ENCODE measurements at regions not wholly inside any gene's neighbourhood (a gene's known extent, or its start where the extent isn't known, plus 50 kb on each side); places are given as distances from the start of the nearest gene placed in this dataset.
"Not testable (repeated sequence)": the region's sequence is repeated elsewhere in the genome, so short reads cannot be mapped to it uniquely, and the experiment has no call there.

DNA sequence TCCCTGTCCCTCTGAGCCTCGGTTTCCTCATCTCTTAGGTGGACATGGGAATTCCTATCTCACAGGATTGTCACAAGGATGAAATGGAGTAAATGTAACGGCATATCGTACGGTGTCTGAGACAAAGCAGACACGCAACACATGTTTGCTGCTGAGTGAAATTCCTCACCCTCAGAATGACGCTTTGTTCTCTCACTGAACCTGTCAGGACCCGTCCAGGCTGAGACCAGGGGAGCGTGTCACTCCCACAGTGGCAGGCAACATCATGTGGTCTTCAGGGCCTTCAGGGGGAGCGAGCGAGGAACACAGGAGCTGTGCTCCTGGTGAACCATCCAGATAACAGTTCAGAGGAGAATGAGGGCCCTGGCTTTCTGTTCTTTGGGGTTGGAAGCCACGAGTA lies 74.2 kb downstream of the TOMM20 start:
- no peak for DNase-seq (ENCODE audit: low read depth, low spot score)
- H3K9me3 Mint-ChIP-seq = no peaks in the 10 kb centered on the region
- no peak overlapping the region for H3K27ac Mint-ChIP-seq (ENCODE audit: unreplicated experiment)

DNA sequence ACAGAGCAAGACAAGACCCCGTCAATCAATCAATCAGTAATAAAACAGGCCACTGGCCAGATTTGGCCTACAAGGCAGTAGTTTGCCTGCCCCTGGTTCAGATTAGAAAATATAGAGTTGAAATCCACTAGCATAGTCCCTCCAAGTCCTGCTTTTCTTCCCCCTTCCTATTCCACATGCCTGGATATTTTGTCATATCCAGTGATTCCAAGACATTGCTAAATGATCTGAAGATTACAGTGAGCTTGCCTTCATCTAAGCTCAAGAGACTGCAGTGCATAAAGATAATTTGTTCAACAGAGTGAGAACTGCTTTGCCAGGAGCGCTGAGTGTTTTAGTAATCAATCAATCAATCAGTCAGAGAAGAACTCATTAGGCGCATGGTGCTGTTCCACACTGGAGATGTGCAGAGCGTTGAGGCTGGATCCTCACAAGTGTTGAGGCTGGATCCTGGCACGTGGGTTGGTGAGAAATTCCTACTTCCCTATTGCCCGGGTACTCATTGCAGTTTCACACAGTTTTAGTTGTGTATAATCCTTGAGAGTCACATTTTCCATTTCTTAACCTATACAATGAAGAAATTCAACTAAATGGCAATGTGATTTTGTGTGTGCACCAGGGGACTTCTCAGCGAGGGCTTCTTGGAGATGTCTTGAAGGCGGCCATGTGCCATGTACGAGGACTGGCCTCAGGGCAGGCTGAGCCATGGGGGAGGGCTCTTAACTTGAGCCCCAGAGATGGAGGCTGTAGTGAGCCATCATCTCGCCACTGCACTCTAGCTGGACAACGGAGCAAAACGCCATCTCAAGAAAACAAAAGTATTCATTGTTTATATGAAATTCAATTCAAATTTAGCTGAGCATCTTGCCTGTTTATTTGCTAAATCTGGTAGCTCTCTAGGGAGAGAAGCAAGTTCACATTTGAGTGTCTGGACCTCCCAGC lies 76.3 kb downstream of the TOMM20 start:
- no peak for DNase-seq (ENCODE audit: low read depth, low spot score)
- H3K27ac Mint-ChIP-seq (ENCODE audit: unreplicated experiment) = no peak overlapping the region
- peaks cover 20% of the 10 kb centered on the region for H3K4me1 Mint-ChIP-seq
- no peak for TF ChIP-seq CTCF (conservative IDR thresholded peaks at IDR 0.05)
- no peak overlapping the region for H3K4me3 Mint-ChIP-seq
- H3K36me3 Mint-ChIP-seq (ENCODE audit: low read depth) = no peaks in the 10 kb centered on the region
- H3K27me3 Mint-ChIP-seq (ENCODE audit: low read depth) = no peaks in the 10 kb centered on the region
- no peaks in the 10 kb centered on the region for H3K9me3 Mint-ChIP-seq

More for the DNA sequence above, 74.2 kb downstream of the TOMM20 start:
- Mint-ChIP-seq H3K4me1 (peaks cover 13% of the 10 kb centered on the region), H3K4me3 (no peak overlapping the region), H3K36me3 (ENCODE audit: low read depth) (no peaks in the 10 kb centered on the region), H3K27me3 (ENCODE audit: low read depth) (no peaks in the 10 kb centered on the region)
- TF ChIP-seq CTCF (conservative IDR thresholded peaks at IDR 0.05) = no peak

DNA sequence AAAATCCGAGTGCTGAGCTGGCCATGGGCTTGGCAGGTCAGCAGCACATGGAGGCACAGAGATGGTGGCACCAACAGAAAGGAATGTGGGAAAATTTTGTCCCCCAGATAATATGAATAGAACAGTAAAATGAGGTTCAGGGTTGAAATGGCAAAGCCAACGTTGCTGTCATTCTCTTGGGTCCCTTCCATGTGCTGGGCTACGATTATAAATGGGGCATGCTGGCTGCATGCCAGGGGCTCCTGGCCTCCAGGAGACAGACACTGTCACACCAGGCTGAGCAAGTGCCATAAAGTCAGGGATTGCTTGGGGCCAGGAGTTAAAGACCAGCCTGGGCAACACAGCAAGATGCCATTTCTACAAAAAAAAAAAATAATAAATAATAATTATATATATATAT lies 77.1 kb downstream of the TOMM20 start:
- Mint-ChIP-seq H3K36me3 (ENCODE audit: low read depth) (no peaks in the 10 kb centered on the region), H3K9me3 (no peaks in the 10 kb centered on the region), H3K4me3 (no peak overlapping the region), H3K27me3 (ENCODE audit: low read depth) (no peaks in the 10 kb centered on the region), H3K27ac (ENCODE audit: unreplicated experiment) (no peak overlapping the region), H3K4me1 (peaks cover 20% of the 10 kb centered on the region)
- DNase-seq (ENCODE audit: low read depth, low spot score) = no peak
- no peak for TF ChIP-seq CTCF (conservative IDR thresholded peaks at IDR 0.05)

DNA sequence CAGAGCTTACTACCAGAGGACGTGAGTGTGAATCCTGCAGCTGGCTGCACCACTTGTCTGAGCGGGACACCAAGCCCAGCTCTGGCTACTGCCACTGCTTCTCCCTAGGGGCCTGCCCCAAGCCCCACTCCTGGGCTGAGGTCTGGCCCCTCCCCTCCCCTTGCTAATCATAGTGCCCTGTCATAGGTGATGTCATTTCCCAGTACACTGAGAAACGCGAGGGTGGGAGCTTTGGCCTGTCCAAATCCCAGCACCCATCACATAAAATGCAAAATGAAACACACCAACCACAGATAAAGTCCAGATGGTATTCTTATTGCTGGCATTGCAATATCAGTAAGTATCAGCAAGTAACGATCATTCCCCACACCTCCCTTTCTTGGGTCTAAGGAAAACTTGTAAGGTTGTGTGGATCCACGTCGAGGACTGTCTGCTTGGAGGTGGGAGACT lies 77.7 kb downstream of the TOMM20 start:
- no peak for DNase-seq (ENCODE audit: low read depth, low spot score)
- no peak for TF ChIP-seq CTCF (conservative IDR thresholded peaks at IDR 0.05)
- peaks cover 20% of the 10 kb centered on the region for H3K4me1 Mint-ChIP-seq
- no peaks in the 10 kb centered on the region for H3K9me3 Mint-ChIP-seq
- H3K36me3 Mint-ChIP-seq (ENCODE audit: low read depth) = no peaks in the 10 kb centered on the region
- no peak overlapping the region for H3K4me3 Mint-ChIP-seq
- no peak overlapping the region for H3K27ac Mint-ChIP-seq (ENCODE audit: unreplicated experiment)
- H3K27me3 Mint-ChIP-seq (ENCODE audit: low read depth) = no peaks in the 10 kb centered on the region

- not testable (repeated sequence) for DNase-seq (ENCODE audit: low read depth, low spot score); H3K36me3 Mint-ChIP-seq (ENCODE audit: low read depth); H3K9me3 Mint-ChIP-seq; H3K27me3 Mint-ChIP-seq (ENCODE audit: low read depth); H3K4me3 Mint-ChIP-seq
- peak overlapping the region; percentile 35 for H3K27ac Mint-ChIP-seq (ENCODE audit: unreplicated experiment)
- H3K4me1 Mint-ChIP-seq = peaks cover 20% of the 10 kb centered on the region
Measured at GRCh38 chr1:235049716-235050378, 78.8 kb downstream of the TOMM20 start.

DNA sequence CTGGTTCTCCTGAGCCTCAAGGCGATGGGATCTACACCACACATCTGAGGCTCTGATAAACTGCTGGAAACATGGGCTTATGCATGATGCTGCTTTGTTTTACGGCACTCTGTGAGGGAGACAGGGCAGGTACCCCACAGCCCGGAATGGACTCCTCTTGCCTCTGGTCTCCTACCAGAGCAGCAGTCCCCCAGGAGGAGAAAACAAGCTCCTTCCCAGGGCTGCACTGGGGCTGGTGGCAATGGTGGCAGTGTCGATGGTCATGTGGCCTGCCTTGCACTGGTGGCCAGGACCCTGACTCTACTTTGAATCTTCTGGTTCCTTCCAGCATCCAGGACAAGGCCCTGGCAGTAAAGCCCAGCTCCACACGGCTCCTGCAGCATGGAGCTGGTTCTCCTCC lies 79.4 kb downstream of the TOMM20 start:
- Mint-ChIP-seq H3K4me3 (no peak overlapping the region), H3K9me3 (no peaks in the 10 kb centered on the region)
- TF ChIP-seq CTCF (conservative IDR thresholded peaks at IDR 0.05) = no peak

More for the DNA sequence above, 79.4 kb downstream of the TOMM20 start:
- Mint-ChIP-seq H3K4me1 (peaks cover 20% of the 10 kb centered on the region), H3K36me3 (ENCODE audit: low read depth) (no peaks in the 10 kb centered on the region), H3K27ac (ENCODE audit: unreplicated experiment) (no peak overlapping the region), H3K27me3 (ENCODE audit: low read depth) (no peaks in the 10 kb centered on the region)
- no peak for DNase-seq (ENCODE audit: low read depth, low spot score)

Measured in neural crest cell (in vitro differentiated cells).